Eye (tissue), 1 donor: ENCODE measurements at regions not wholly inside any gene's neighbourhood (a gene's known extent, or its start where the extent isn't known, plus 50 kb on each side); places are given as distances from the start of the nearest gene placed in this dataset.
"Not testable (repeated sequence)": the region's sequence is repeated elsewhere in the genome, so short reads cannot be mapped to it uniquely, and the experiment has no call there.

Experiments used
- DNase-seq: peaks from one replicate; pipeline ENCODE4 v3.0.0-alpha.2; 2015

- not testable (repeated sequence) for DNase-seq
Observed at GRCh38 chr9:41016699-41017098, 111.8 kb downstream of the FOXD4L6 start.

- DNase-seq = not testable (repeated sequence)
Observed at GRCh38 chr9:40999952-41000700, 128.4 kb downstream of the FOXD4L6 start.

GRCh38 chr9:40995490-40995889 is 133.0 kb downstream of the FOXD4L6 start:
- DNase-seq = not testable (repeated sequence)

GRCh38 chr9:40993842-40994241 is 134.6 kb downstream of the FOXD4L6 start:
- DNase-seq = not testable (repeated sequence)

- DNase-seq = not testable (repeated sequence)
Observed at GRCh38 chr9:40993375-40993774, 135.1 kb downstream of the FOXD4L6 start.

GRCh38 chr9:40992472-40992821 is 136.0 kb downstream of the FOXD4L6 start:
- DNase-seq = not testable (repeated sequence)

GRCh38 chr9:40991741-40992471 is 136.6 kb downstream of the FOXD4L6 start:
- peak; percentile 99 for DNase-seq

- DNase-seq = not testable (repeated sequence)
Observed at GRCh38 chr9:40991100-40991740, 137.3 kb downstream of the FOXD4L6 start.

GRCh38 chr9:40986332-40986731 is 142.1 kb downstream of the FOXD4L6 start:
- not testable (repeated sequence) for DNase-seq

GRCh38 chr9:40975351-40975750 is 153.1 kb downstream of the FOXD4L6 start:
- not testable (repeated sequence) for DNase-seq

- not testable (repeated sequence) for DNase-seq
Observed at GRCh38 chr9:40974912-40975311, 153.6 kb downstream of the FOXD4L6 start.

GRCh38 chr9:40971773-40972172 is 156.7 kb downstream of the FOXD4L6 start:
- not testable (repeated sequence) for DNase-seq

GRCh38 chr9:40970340-40970739 is 158.1 kb downstream of the FOXD4L6 start:
- not testable (repeated sequence) for DNase-seq

- DNase-seq = not testable (repeated sequence)
Observed at GRCh38 chr9:40962461-40962860, 166.0 kb downstream of the FOXD4L6 start.

- DNase-seq = not testable (repeated sequence)
Observed at GRCh38 chr9:40951876-40952494, 176.5 kb downstream of the FOXD4L6 start.

- DNase-seq = not testable (repeated sequence)
Observed at GRCh38 chr9:40946228-40946627, 182.3 kb downstream of the FOXD4L6 start.

- DNase-seq = not testable (repeated sequence)
Observed at GRCh38 chr9:40942730-40943129, 185.8 kb downstream of the FOXD4L6 start.

GRCh38 chr9:40939888-40940209 is 188.6 kb downstream of the FOXD4L6 start:
- DNase-seq = not testable (repeated sequence)

GRCh38 chr9:40939201-40939887 is 189.1 kb downstream of the FOXD4L6 start:
- not testable (repeated sequence) for DNase-seq

- no peak for DNase-seq
Observed at GRCh38 chr9:40935336-40935735, 193.1 kb downstream of the FOXD4L6 start.

- DNase-seq = not testable (repeated sequence)
Observed at GRCh38 chr9:40934480-40934879, 194.0 kb downstream of the FOXD4L6 start.

GRCh38 chr9:40930426-40930825 is 198.1 kb downstream of the FOXD4L6 start:
- DNase-seq = not testable (repeated sequence)

GRCh38 chr9:40929488-40929845 is 199.0 kb downstream of the FOXD4L6 start:
- DNase-seq = not testable (repeated sequence)
